Lung (tissue), 11 donors: ENCODE measurements at regions not wholly inside any gene's neighbourhood (a gene's known extent, or its start where the extent isn't known, plus 50 kb on each side); places are given as distances from the start of the nearest gene placed in this dataset.

ENCODE experiments used
- ATAC-seq: fragments of 200-7000 bp; cut with Tn5 transposase; one replicate; pipeline ENCODE4 v1.9.1; 2020; ENCODE audit warnings: moderate number of reproducible peaks; ENCODE audit not compliant: insufficient read depth, low FRiP score
- DNase-seq, 3 donors: peaks; one replicate each; pipeline ENCODE4 v3.0.0-alpha.2; 2013 to 2017
- H3K27ac ChIP-seq, 2 donors: one replicate each; pipeline ENCODE4 v1.5.1; 2013; ENCODE audit warnings: mild to moderate bottlenecking in 2 of 2, moderate library complexity in 2 of 2, control low read depth in 1 of 2, inconsistent platforms in 1 of 2, low read depth in 1 of 2, low read length in 1 of 2
- H3K27me3 ChIP-seq, 3 donors: one replicate each; pipeline ENCODE4 v1.5.1; 2013; ENCODE audit warnings: low read length in 2 of 3; ENCODE audit not compliant: control insufficient read depth in 3 of 3, insufficient read depth in 3 of 3
- H3K36me3 ChIP-seq, 4 donors: one replicate each; pipeline ENCODE4 v1.5.1; 2013; ENCODE audit warnings: low read length in 4 of 4, mild to moderate bottlenecking in 1 of 4, moderate library complexity in 1 of 4; ENCODE audit not compliant: control insufficient read depth in 4 of 4, insufficient read depth in 4 of 4
- H3K4me1 ChIP-seq, 5 donors: one replicate each; pipeline ENCODE4 v1.5.1; 2013; ENCODE audit warnings: low read length in 5 of 5, mild to moderate bottlenecking in 2 of 5, moderate library complexity in 1 of 5; ENCODE audit not compliant: control insufficient read depth in 5 of 5, insufficient read depth in 5 of 5
- H3K4me3 ChIP-seq: one replicate; pipeline ENCODE4 v1.5.1; 2013; ENCODE audit warnings: mild to moderate bottlenecking, control low read depth, moderate library complexity
- H3K9ac ChIP-seq, 2 donors: one replicate each; pipeline ENCODE4 v1.5.1; 2013; ENCODE audit warnings: low read length in 2 of 2, control low read depth in 1 of 2; ENCODE audit not compliant: insufficient read depth in 1 of 2
- H3K9me3 ChIP-seq, 4 donors: one replicate each; pipeline ENCODE4 v1.5.1; 2013; ENCODE audit warnings: low read length in 3 of 4, mild to moderate bottlenecking in 1 of 4, moderate library complexity in 1 of 4; ENCODE audit not compliant: control insufficient read depth in 4 of 4, insufficient read depth in 3 of 4
- WGBS, 2 donors: extraction: QIAGEN DNeasy Blood & Tissue Kit; methylation state at CpG; one replicate each; pipeline ENCODE4 v1.1.7; 2013; 5-methylcytosine and 5-hydroxymethylcytosine counted together
- TF ChIP-seq, protein P1 (sequence below): IDR thresholded peaks from 2 replicates; pipeline ENCODE4 v1.5.1; 2012; ENCODE audit warnings: mild to moderate bottlenecking; ENCODE audit errors: control extremely low read depth, extremely low read depth
- donor health status: control.
- donor health status: control.
- donor health status: Bipolar disorder and iron deficiency.
- donor health status: healthy.
- donor health status: DM: yes; HTN: yes; CAD: no.

- TF ChIP-seq, protein P1, sequence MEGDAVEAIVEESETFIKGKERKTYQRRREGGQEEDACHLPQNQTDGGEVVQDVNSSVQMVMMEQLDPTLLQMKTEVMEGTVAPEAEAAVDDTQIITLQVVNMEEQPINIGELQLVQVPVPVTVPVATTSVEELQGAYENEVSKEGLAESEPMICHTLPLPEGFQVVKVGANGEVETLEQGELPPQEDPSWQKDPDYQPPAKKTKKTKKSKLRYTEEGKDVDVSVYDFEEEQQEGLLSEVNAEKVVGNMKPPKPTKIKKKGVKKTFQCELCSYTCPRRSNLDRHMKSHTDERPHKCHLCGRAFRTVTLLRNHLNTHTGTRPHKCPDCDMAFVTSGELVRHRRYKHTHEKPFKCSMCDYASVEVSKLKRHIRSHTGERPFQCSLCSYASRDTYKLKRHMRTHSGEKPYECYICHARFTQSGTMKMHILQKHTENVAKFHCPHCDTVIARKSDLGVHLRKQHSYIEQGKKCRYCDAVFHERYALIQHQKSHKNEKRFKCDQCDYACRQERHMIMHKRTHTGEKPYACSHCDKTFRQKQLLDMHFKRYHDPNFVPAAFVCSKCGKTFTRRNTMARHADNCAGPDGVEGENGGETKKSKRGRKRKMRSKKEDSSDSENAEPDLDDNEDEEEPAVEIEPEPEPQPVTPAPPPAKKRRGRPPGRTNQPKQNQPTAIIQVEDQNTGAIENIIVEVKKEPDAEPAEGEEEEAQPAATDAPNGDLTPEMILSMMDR: no peak
- H3K27ac ChIP-seq: no peak overlapping the region
- H3K4me3 ChIP-seq: no peak overlapping the region
- H3K27me3 ChIP-seq: no peaks in the 10 kb centered on the region
- H3K9me3 ChIP-seq: no peaks in the 10 kb centered on the region
- ATAC-seq: peak; percentile 55
- no peak overlapping the region for H3K9ac ChIP-seq
- DNase-seq: peak; percentile 61 to 82 (median 72)
- H3K4me1 ChIP-seq: peaks cover 0 to 60% (median 28%) of the 10 kb centered on the region in 5 donors
- 47 to 64% methylated on average over 1 of the region's 1 CpG for WGBS, 2 donors
- H3K36me3 ChIP-seq: no peaks in the 10 kb centered on the region
Measured at GRCh38 chr2:66851449-66851872, 416.5 kb downstream of the MEIS1 start.

- TF ChIP-seq, protein P1: no peak
- WGBS, 2 donors: 74 to 83% methylated on average over 6 of the region's 6 CpGs
- ATAC-seq: no peak
Measured at GRCh38 chr2:66852953-66853352, 418.0 kb downstream of the MEIS1 start.

GRCh38 chr2:66853585-66853984 lies 418.7 kb downstream of the MEIS1 start:
- Histone ChIP-seq H3K4me1 (peaks cover 0 to 54% (median 24%) of the 10 kb centered on the region in 5 donors), H3K9ac (peak overlapping the region in 1 of 2 donors; percentile 11), H3K9me3 (no peaks in the 10 kb centered on the region), H3K27me3 (no peaks in the 10 kb centered on the region), H3K4me3 (no peak overlapping the region), H3K36me3 (no peaks in the 10 kb centered on the region), H3K27ac (no peak overlapping the region)
- TF ChIP-seq, protein P1: no peak
- peak; percentile 32 for ATAC-seq
- 76 to 81% methylated on average over 6 of the region's 6 CpGs for WGBS, 2 donors
- DNase-seq: peak in 2 of 3 donors; percentile 70 to 83

More at GRCh38 chr2:66852953-66853352, 418.0 kb downstream of the MEIS1 start:
- no peak for DNase-seq
- H3K36me3 ChIP-seq: no peaks in the 10 kb centered on the region
- no peak overlapping the region for H3K4me3 ChIP-seq
- H3K27me3 ChIP-seq: no peaks in the 10 kb centered on the region
- no peak overlapping the region for H3K9ac ChIP-seq
- no peaks in the 10 kb centered on the region for H3K9me3 ChIP-seq
- peaks cover 0 to 54% (median 24%) of the 10 kb centered on the region in 5 donors for H3K4me1 ChIP-seq
- no peak overlapping the region for H3K27ac ChIP-seq

DNA sequence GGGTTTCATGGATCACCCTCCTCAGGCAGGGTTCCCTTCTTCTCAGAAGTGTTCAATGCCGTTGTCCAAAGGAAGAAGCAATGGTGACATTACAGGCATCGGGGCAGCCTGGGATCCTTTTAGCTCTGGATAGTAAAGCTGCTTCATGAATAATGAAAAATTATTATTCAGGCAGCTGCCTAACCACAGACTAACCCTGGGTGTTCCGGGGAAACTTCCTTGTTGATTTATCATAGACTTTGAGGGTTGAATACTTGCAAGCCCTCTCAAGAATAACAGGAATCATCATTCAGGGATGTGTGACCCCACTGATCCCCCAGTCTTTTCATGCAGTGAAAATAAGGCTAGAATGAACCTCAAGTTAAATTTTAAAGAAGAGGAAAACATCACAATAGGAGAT lies 419.4 kb downstream of the MEIS1 start:
- Histone ChIP-seq H3K36me3 (no peaks in the 10 kb centered on the region), H3K27ac (peak overlapping the region in 1 of 2 donors; percentile 9), H3K27me3 (no peaks in the 10 kb centered on the region), H3K4me1 (peaks cover 0 to 49% (median 24%) of the 10 kb centered on the region in 5 donors), H3K9me3 (no peaks in the 10 kb centered on the region), H3K4me3 (no peak overlapping the region), H3K9ac (no peak overlapping the region)
- ATAC-seq (no peak), DNase-seq (no peak)
- TF ChIP-seq, protein P1: no peak
- 55 to 59% methylated on average over 3 of the region's 3 CpGs for WGBS, 2 donors
